ENCODE measurements at regions not wholly inside any gene's neighbourhood (a gene's known extent, or its start where the extent isn't known, plus 50 kb on each side); places are given as distances from the start of the nearest gene placed in this dataset.

DNA sequence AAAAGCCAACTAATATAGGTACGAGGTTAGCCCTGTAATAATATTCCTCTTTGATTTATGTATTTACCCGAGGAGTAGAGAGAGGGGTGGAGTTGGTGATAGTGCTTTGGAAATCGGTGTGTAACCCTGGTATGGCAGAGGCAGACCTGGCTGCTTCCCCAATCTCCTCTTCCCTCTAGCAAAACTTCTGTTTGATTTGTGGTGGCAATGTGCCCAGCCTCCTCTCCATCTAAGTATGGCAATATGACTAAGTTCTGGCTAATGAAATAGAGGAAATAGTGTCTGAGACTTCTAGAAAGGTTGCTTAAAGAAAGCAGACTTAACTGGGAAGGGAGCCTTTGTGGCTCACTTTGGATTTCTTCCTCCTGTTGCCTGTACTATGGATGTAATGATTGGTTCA, 491.1 kb downstream of the ENC1 start:
- Mint-ChIP-seq H3K36me3 (ENCODE audit: low read depth) (no peaks in the 10 kb centered on the region), H3K4me3 (no peak overlapping the region), H3K4me1 (peaks cover under 1% of the 10 kb centered on the region), H3K9me3 (no peaks in the 10 kb centered on the region), H3K27me3 (ENCODE audit: low read depth, poor library complexity) (no peaks in the 10 kb centered on the region), H3K27ac (no peak overlapping the region)
- TF ChIP-seq, protein P1, sequence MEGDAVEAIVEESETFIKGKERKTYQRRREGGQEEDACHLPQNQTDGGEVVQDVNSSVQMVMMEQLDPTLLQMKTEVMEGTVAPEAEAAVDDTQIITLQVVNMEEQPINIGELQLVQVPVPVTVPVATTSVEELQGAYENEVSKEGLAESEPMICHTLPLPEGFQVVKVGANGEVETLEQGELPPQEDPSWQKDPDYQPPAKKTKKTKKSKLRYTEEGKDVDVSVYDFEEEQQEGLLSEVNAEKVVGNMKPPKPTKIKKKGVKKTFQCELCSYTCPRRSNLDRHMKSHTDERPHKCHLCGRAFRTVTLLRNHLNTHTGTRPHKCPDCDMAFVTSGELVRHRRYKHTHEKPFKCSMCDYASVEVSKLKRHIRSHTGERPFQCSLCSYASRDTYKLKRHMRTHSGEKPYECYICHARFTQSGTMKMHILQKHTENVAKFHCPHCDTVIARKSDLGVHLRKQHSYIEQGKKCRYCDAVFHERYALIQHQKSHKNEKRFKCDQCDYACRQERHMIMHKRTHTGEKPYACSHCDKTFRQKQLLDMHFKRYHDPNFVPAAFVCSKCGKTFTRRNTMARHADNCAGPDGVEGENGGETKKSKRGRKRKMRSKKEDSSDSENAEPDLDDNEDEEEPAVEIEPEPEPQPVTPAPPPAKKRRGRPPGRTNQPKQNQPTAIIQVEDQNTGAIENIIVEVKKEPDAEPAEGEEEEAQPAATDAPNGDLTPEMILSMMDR (IDR thresholded peaks at IDR 0.05): no peak
- DNase-seq: no peak

GRCh38 chr5:74148321-74148720, 492.2 kb downstream of the ENC1 start:
- H3K4me3 Mint-ChIP-seq: no peak overlapping the region

GRCh38 chr5:74146796-74147195, 493.7 kb downstream of the ENC1 start:
- no peak overlapping the region for H3K4me3 Mint-ChIP-seq
- H3K4me1 Mint-ChIP-seq: peaks cover 14% of the 10 kb centered on the region
- peaks cover 3% of the 10 kb centered on the region for H3K27me3 Mint-ChIP-seq (ENCODE audit: low read depth, poor library complexity)
- H3K36me3 Mint-ChIP-seq (ENCODE audit: low read depth): no peaks in the 10 kb centered on the region
- H3K9me3 Mint-ChIP-seq: peaks cover 3% of the 10 kb centered on the region
- DNase-seq: no peak
- no peak overlapping the region for H3K27ac Mint-ChIP-seq
- TF ChIP-seq, protein P1 (IDR thresholded peaks at IDR 0.05): no peak

More at GRCh38 chr5:74148321-74148720, 492.2 kb downstream of the ENC1 start:
- H3K36me3 Mint-ChIP-seq (ENCODE audit: low read depth): no peaks in the 10 kb centered on the region
- H3K4me1 Mint-ChIP-seq: peaks cover 11% of the 10 kb centered on the region
- peaks cover 3% of the 10 kb centered on the region for H3K27me3 Mint-ChIP-seq (ENCODE audit: low read depth, poor library complexity)
- no peak for DNase-seq
- H3K9me3 Mint-ChIP-seq: no peaks in the 10 kb centered on the region
- TF ChIP-seq, protein P1 (IDR thresholded peaks at IDR 0.05): no peak
- H3K27ac Mint-ChIP-seq: peak overlapping the region; percentile 25

GRCh38 chr5:74145951-74146350, 494.6 kb downstream of the ENC1 start:
- H3K36me3 Mint-ChIP-seq (ENCODE audit: low read depth): no peaks in the 10 kb centered on the region
- no peak overlapping the region for H3K4me3 Mint-ChIP-seq
- peaks cover 3% of the 10 kb centered on the region for H3K9me3 Mint-ChIP-seq
- H3K27ac Mint-ChIP-seq: no peak overlapping the region
- peaks cover 3% of the 10 kb centered on the region for H3K27me3 Mint-ChIP-seq (ENCODE audit: low read depth, poor library complexity)
- TF ChIP-seq, protein P1 (IDR thresholded peaks at IDR 0.05): no peak
- no peak for DNase-seq
- H3K4me1 Mint-ChIP-seq: peaks cover 14% of the 10 kb centered on the region

DNA sequence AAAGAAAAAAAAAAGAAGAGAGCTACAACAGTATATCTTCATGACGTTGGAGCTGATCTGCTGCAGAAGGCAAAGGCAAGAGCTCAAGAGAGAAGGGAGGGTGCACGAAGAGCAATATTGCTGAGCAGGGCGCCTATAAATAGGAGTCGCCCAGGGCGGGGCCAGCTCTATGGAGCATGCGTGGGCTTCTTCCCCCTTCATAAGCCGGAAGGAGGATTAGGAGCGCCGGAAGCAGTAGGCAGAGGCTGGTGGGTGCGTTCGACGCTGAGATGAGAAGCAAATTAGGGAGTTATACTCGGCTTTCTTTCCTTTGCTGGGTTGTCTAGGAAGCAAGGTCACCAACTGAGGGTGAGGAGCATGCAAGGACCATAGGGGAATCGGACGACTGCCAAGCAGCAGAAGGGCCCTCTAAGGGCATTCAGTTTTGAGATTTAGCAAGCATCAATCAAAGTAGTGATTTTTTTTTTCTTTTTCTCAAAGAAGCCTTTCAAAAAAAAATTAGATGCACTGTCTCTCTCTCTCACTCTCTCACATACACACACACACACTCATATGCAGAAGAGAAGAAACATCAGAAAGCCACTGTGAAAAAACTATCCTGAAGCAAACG, 496.7 kb downstream of the ENC1 start:
- Mint-ChIP-seq H3K9me3 (peaks cover 3% of the 10 kb centered on the region), H3K4me3 (no peak overlapping the region), H3K36me3 (ENCODE audit: low read depth) (no peaks in the 10 kb centered on the region), H3K27ac (no peak overlapping the region), H3K27me3 (ENCODE audit: low read depth, poor library complexity) (peaks cover 3% of the 10 kb centered on the region), H3K4me1 (peaks cover 14% of the 10 kb centered on the region)
- TF ChIP-seq, protein P1 (IDR thresholded peaks at IDR 0.05): no peak
- no peak for DNase-seq

DNA sequence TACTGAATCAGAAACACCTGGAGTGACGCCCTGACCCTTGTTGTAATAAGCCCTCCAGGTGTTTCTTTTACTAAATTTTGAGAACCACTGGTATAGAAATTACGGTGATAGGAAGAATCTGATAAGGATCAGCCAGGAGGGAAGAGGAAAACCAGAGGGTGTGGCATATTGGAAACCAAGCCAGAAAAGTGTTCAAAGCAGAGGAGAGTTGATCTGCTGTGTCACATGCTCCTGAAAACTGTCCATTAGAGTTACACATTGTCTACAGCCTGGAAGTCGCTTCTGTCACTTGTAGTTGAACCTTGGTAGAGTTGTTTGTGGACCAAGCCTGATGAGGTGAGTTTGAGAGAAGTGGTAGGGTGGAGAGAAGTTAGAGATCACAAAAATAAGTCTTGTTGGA, 497.4 kb downstream of the ENC1 start:
- H3K4me1 Mint-ChIP-seq: peaks cover 14% of the 10 kb centered on the region

More for the DNA sequence above, 497.4 kb downstream of the ENC1 start:
- TF ChIP-seq, protein P1 (IDR thresholded peaks at IDR 0.05): no peak
- H3K4me3 Mint-ChIP-seq: no peak overlapping the region
- DNase-seq: no peak
- H3K27ac Mint-ChIP-seq: no peak overlapping the region
- no peaks in the 10 kb centered on the region for H3K36me3 Mint-ChIP-seq (ENCODE audit: low read depth)
- H3K27me3 Mint-ChIP-seq (ENCODE audit: low read depth, poor library complexity): peaks cover 3% of the 10 kb centered on the region
- H3K9me3 Mint-ChIP-seq: peaks cover 3% of the 10 kb centered on the region
